CD8-positive, alpha-beta memory T cell (primary cell): ENCODE measurements at regions not wholly inside any gene's neighbourhood (a gene's known extent, or its start where the extent isn't known, plus 50 kb on each side); places are given as distances from the start of the nearest gene placed in this dataset.
"Not testable (repeated sequence)": the region's sequence is repeated elsewhere in the genome, so short reads cannot be mapped to it uniquely, and the experiment has no call there.

Experiments
- CTCF ChIA-PET: fragments of 350-600 bp; sonication (Branson Sonifier 250); formaldehyde crosslinking; loops from one replicate; lab custom pipeline; 2021; ENCODE audit warnings: antibody characterized with exemption; lab: Charles Lee
- POLR2A ChIA-PET: fragments of 350-600 bp; sonication (Branson Sonifier 250); formaldehyde crosslinking; loops from one replicate; lab custom pipeline; 2021; ENCODE audit warnings: antibody characterized with exemption; lab: Charles Lee
- DNase-seq, 5 donors: peaks; one replicate each; pipeline versions ENCODE4 v3.0.0 to v3.0.0-alpha.2; 2020 to 2022; ENCODE audit warnings: mixed read lengths in 1 of 5
- H3K27ac ChIP-seq: one replicate; pipeline ENCODE4 v1.7.0; 2013; ENCODE audit warnings: low read depth, mild to moderate bottlenecking, low read length, moderate library complexity
- H3K27me3 ChIP-seq: 2 replicates; pipeline ENCODE4 v1.7.0; 2013; ENCODE audit warnings: low read length, mild to moderate bottlenecking; ENCODE audit not compliant: insufficient read depth, poor library complexity, severe bottlenecking
- H3K36me3 ChIP-seq: 2 replicates; pipeline ENCODE4 v1.7.0; 2013; ENCODE audit warnings: mild to moderate bottlenecking, low read length, moderate library complexity; ENCODE audit not compliant: insufficient read depth
- H3K4me1 ChIP-seq: 2 replicates; pipeline ENCODE4 v1.7.0; 2013; ENCODE audit warnings: mild to moderate bottlenecking, low read length, moderate library complexity; ENCODE audit not compliant: insufficient read depth
- H3K4me3 ChIP-seq: 2 replicates; pipeline ENCODE4 v1.7.0; 2013; ENCODE audit warnings: mild to moderate bottlenecking, low read length
- H3K9me3 ChIP-seq: 2 replicates; pipeline ENCODE4 v1.7.0; 2013; ENCODE audit warnings: mild to moderate bottlenecking, low read length
- H3K27ac Mint-ChIP-seq, 8 donors: one replicate each; pipeline ENCODE4 v1.8.0; 2020 to 2021; ENCODE audit warnings: mixed read lengths in 8 of 8, mild to moderate bottlenecking in 6 of 8, inconsistent platforms in 3 of 8, moderate library complexity in 3 of 8
- H3K27me3 Mint-ChIP-seq, 2 donors: one replicate each; pipeline ENCODE4 v1.8.0; 2020 to 2021; ENCODE audit warnings: mixed read lengths in 2 of 2, mild to moderate bottlenecking in 1 of 2, moderate library complexity in 1 of 2
- H3K36me3 Mint-ChIP-seq, 3 donors: one replicate each; pipeline ENCODE4 v1.8.0; 2020 to 2021; ENCODE audit warnings: mixed read lengths in 3 of 3, inconsistent platforms in 1 of 3, mild to moderate bottlenecking in 1 of 3
- H3K4me1 Mint-ChIP-seq, 3 donors: one replicate each; pipeline ENCODE4 v1.8.0; 2020 to 2021; ENCODE audit warnings: mixed read lengths in 3 of 3, inconsistent platforms in 1 of 3, mild to moderate bottlenecking in 1 of 3
- H3K4me3 Mint-ChIP-seq, 7 donors: one replicate each; pipeline ENCODE4 v1.8.0; 2020 to 2021; ENCODE audit warnings: mixed read lengths in 7 of 7, mild to moderate bottlenecking in 6 of 7, moderate library complexity in 4 of 7, inconsistent platforms in 2 of 7
- H3K9me3 Mint-ChIP-seq, 5 donors: one replicate each; pipeline ENCODE4 v1.8.0; 2020 to 2022; ENCODE audit warnings: mixed read lengths in 5 of 5, mild to moderate bottlenecking in 3 of 5, moderate library complexity in 2 of 5, inconsistent platforms in 1 of 5

DNA sequence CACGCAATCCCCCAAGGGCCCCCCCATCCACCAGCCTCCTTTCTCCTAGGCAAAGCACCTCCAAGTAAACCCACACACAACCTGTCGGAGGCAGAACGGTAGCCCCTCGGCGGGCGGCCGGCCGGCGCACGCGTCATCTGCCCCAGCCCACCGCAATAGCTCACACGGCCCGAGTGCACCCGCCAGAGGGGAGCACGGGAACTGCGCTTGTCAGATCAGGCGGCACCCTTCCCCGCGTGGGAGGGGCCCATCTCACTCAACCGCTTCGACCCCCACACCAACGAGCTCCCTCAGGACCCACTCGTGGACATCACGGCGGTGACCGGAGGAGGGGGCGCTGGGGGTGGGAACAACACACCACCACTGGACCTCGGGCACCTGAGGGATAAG, 767.9 kb upstream of the DEFB115 start:
- Histone ChIP-seq H3K27me3 (no peaks in the 10 kb centered on the region), H3K9me3 (no peaks in the 10 kb centered on the region), H3K4me1 (no peaks in the 10 kb centered on the region), H3K36me3 (no peaks in the 10 kb centered on the region), H3K4me3 (no peak overlapping the region), H3K27ac (no peak overlapping the region)
- ChIA-PET CTCF (no interaction called here), POLR2A (no interaction called here)
- Mint-ChIP-seq H3K9me3 (peaks cover 3 to 34% (median 31%) of the 10 kb centered on the region in 5 donors), H3K4me3 (no peak overlapping the region), H3K36me3 (peaks cover 0 to 5% (median 0%) of the 10 kb centered on the region in 3 donors), H3K4me1 (no peaks in the 10 kb centered on the region), H3K27ac (no peak overlapping the region), H3K27me3 (peaks cover 4% of the 10 kb centered on the region in 2 donors)
- DNase-seq: no peak

- H3K27me3 ChIP-seq: no peaks in the 10 kb centered on the region
- Mint-ChIP-seq H3K9me3 (peaks cover 3 to 31% (median 25%) of the 10 kb centered on the region in 5 donors), H3K4me1 (no peaks in the 10 kb centered on the region), H3K4me3 (no peak overlapping the region), H3K27ac (peak overlapping the region in 1 of 8 donors; percentile 77), H3K36me3 (peaks cover 0 to 5% (median 0%) of the 10 kb centered on the region in 3 donors), H3K27me3 (peaks cover 4% of the 10 kb centered on the region in 2 donors)
- H3K27ac ChIP-seq: no peak overlapping the region
- no peak overlapping the region for H3K4me3 ChIP-seq
- no peak for DNase-seq
- ChIA-PET POLR2A (no interaction called here), CTCF (no interaction called here)
- H3K4me1 ChIP-seq: no peaks in the 10 kb centered on the region
- no peaks in the 10 kb centered on the region for H3K36me3 ChIP-seq
- H3K9me3 ChIP-seq: no peaks in the 10 kb centered on the region
Observed at GRCh38 chr20:30491016-30491415, 766.4 kb upstream of the DEFB115 start.

GRCh38 chr20:30496656-30497055, 760.8 kb upstream of the DEFB115 start:
- DNase-seq, H3K9me3 ChIP-seq, H3K27ac ChIP-seq, H3K4me1 ChIP-seq, H3K9me3 Mint-ChIP-seq, H3K27me3 Mint-ChIP-seq, H3K4me1 Mint-ChIP-seq, H3K4me3 Mint-ChIP-seq, H3K36me3 ChIP-seq, CTCF ChIA-PET, H3K27ac Mint-ChIP-seq, H3K36me3 Mint-ChIP-seq, H3K4me3 ChIP-seq, H3K27me3 ChIP-seq, POLR2A ChIA-PET: not testable (repeated sequence)

GRCh38 chr20:30497191-30497590, 760.3 kb upstream of the DEFB115 start:
- CTCF ChIA-PET, H3K27ac Mint-ChIP-seq, H3K4me3 ChIP-seq, H3K4me3 Mint-ChIP-seq, H3K4me1 ChIP-seq, H3K27ac ChIP-seq, H3K36me3 Mint-ChIP-seq, POLR2A ChIA-PET, H3K9me3 ChIP-seq, H3K27me3 ChIP-seq, DNase-seq, H3K27me3 Mint-ChIP-seq, H3K9me3 Mint-ChIP-seq, H3K4me1 Mint-ChIP-seq, H3K36me3 ChIP-seq: not testable (repeated sequence)

DNA sequence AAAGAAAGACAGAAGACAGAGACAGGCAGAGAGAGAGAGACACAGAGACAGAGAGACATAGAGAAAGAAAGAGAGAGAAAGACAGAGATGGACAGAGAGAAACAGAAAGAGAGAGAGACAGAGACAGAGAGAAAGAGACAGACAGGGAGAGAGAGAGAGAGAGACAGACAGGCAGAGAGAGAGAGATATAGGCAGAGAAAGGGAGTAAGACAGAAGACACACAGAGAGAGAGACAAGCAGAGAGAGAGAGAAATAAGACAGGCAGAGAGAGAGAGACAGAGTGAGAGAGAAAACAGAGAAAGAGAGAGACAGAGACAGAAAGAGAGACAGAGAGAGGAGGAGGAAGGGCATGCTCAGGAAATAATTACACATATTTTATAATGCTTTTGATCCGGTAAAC, 758.3 kb upstream of the DEFB115 start:
- CTCF ChIA-PET: no interaction called here
- H3K9me3 Mint-ChIP-seq: peaks cover 0 to 4% (median 0%) of the 10 kb centered on the region in 5 donors
- Histone ChIP-seq H3K9me3 (no peaks in the 10 kb centered on the region), H3K4me1 (no peaks in the 10 kb centered on the region), H3K36me3 (no peaks in the 10 kb centered on the region), H3K4me3 (no peak overlapping the region), H3K27me3 (no peaks in the 10 kb centered on the region), H3K27ac (no peak overlapping the region)
- H3K27ac Mint-ChIP-seq: no peak overlapping the region
- no peaks in the 10 kb centered on the region for H3K36me3 Mint-ChIP-seq
- DNase-seq: no peak
- no peak overlapping the region for H3K4me3 Mint-ChIP-seq
- no peaks in the 10 kb centered on the region for H3K27me3 Mint-ChIP-seq
- POLR2A ChIA-PET: no interaction called here
- H3K4me1 Mint-ChIP-seq: peaks cover 0 to 1% (median 0%) of the 10 kb centered on the region in 3 donors

GRCh38 chr20:30499716-30500446, 757.6 kb upstream of the DEFB115 start:
- DNase-seq, POLR2A ChIA-PET, H3K4me1 Mint-ChIP-seq, H3K27ac Mint-ChIP-seq, H3K4me3 Mint-ChIP-seq, H3K9me3 Mint-ChIP-seq, H3K36me3 ChIP-seq, H3K4me1 ChIP-seq, H3K27me3 Mint-ChIP-seq, H3K27ac ChIP-seq, H3K27me3 ChIP-seq, H3K36me3 Mint-ChIP-seq, H3K9me3 ChIP-seq, CTCF ChIA-PET, H3K4me3 ChIP-seq: not testable (repeated sequence)

GRCh38 chr20:30500447-30500820, 757.0 kb upstream of the DEFB115 start:
- POLR2A ChIA-PET, CTCF ChIA-PET: not testable (repeated sequence)

DNA sequence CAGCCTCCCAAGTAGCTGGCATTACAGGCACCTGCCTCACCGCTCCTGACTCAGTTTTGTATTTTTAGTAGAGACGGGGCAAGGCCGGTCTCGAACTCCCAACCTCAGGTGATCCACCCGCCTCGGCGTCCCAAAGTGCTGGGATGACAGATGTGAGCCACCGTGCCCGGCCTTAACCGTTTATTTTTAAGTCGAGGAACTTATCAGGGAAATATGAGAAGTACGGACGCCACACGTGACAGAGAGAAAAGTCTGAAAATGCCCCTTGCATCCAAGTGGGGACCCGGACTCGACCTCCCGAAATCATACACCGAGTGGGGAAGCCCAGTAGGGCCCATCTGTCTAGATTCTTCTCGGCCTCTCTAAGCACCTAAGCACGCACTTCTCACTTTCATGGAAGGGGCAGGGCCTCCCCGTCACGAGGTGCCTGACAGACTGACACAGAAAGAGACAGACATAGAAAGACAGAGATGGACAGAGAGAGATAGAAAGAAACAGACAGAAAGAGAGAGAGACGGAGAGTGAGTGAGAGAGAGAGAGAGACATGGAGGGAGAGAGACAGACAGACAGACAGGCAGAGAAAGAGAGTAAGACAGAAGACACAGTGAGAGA, 756.5 kb upstream of the DEFB115 start:
- Histone ChIP-seq H3K27ac (no peak overlapping the region), H3K4me1 (no peaks in the 10 kb centered on the region), H3K27me3 (no peaks in the 10 kb centered on the region), H3K9me3 (no peaks in the 10 kb centered on the region), H3K4me3 (no peak overlapping the region), H3K36me3 (no peaks in the 10 kb centered on the region)
- POLR2A ChIA-PET: no interaction called here
- no peak overlapping the region for H3K27ac Mint-ChIP-seq
- DNase-seq: no peak
- CTCF ChIA-PET: no interaction called here
- H3K9me3 Mint-ChIP-seq: peaks cover 0 to 9% (median 0%) of the 10 kb centered on the region in 5 donors
- H3K27me3 Mint-ChIP-seq: no peaks in the 10 kb centered on the region
- peaks cover 0 to 1% (median 0%) of the 10 kb centered on the region in 3 donors for H3K4me1 Mint-ChIP-seq
- no peaks in the 10 kb centered on the region for H3K36me3 Mint-ChIP-seq
- H3K4me3 Mint-ChIP-seq: no peak overlapping the region

More at GRCh38 chr20:30500447-30500820, 757.0 kb upstream of the DEFB115 start:
- DNase-seq, H3K9me3 ChIP-seq, H3K9me3 Mint-ChIP-seq, H3K36me3 Mint-ChIP-seq, H3K4me1 Mint-ChIP-seq, H3K27ac Mint-ChIP-seq, H3K27me3 ChIP-seq, H3K4me3 Mint-ChIP-seq, H3K4me3 ChIP-seq, H3K27ac ChIP-seq, H3K36me3 ChIP-seq, H3K27me3 Mint-ChIP-seq, H3K4me1 ChIP-seq: not testable (repeated sequence)
